ENCODE measurements at regions not wholly inside any gene's neighbourhood (a gene's known extent, or its start where the extent isn't known, plus 50 kb on each side); places are given as distances from the start of the nearest gene placed in this dataset.

GRCh38 chr18:45556222-45556621 is 59.1 kb upstream of the SLC14A2 start:
- H2AK9ac ChIP-seq (replicated peaks; ENCODE audit: low read depth, low read length, poor library complexity), result no peak overlapping the region
- no peak overlapping the region for H3K56ac ChIP-seq (ENCODE audit: extremely low read depth, insufficient read depth, low read length)
- no peak overlapping the region for H2AFZ ChIP-seq (replicated peaks; ENCODE audit: low read length, poor library complexity)
- in situ Hi-C loops (cut with MboI; ENCODE audit: low sequenced_read_pairs) (no loop called here), dilution Hi-C loops (cut with HindIII; ENCODE audit: low sequenced_read_pairs, unreplicated experiment) (no loop called here), intact Hi-C loops (cut with micrococcal nuclease) (no loop called here)
- H2BK15ac ChIP-seq (ENCODE audit: low read depth, low read length), result no peak overlapping the region
- WGBS, 2 experiments (ENCODE audit: extremely low coverage in 2 of 2, insufficient read length in 1 of 2), result no CpG with 5 or more reads among the region's 2 CpGs
- ATAC-seq (ENCODE audit: low read depth) (no peak), DNase-seq (no peak)
- H4K91ac ChIP-seq (ENCODE audit: insufficient read depth, low read depth, low read length), result no peak overlapping the region
- H2BK5ac ChIP-seq (ENCODE audit: low read depth, low read length, poor library complexity, severe bottlenecking), result no peak overlapping the region
- peaks cover 9% of the 10 kb centered on the region; the same call in 1 of the 2 replicates for H3K27me3 ChIP-seq (ENCODE audit: control insufficient read depth, insufficient read depth, low read length)
- no TSS peak for BruUV-seq (replicated peaks)
- H2AK5ac ChIP-seq (ENCODE audit: low read depth, low read length), result no peak overlapping the region
- H3K27ac ChIP-seq (ENCODE audit: insufficient read depth, low read length), result no peak overlapping the region
- H2BK20ac ChIP-seq (ENCODE audit: low read depth, low read length), result no peak overlapping the region
- H3K4me2 ChIP-seq (ENCODE audit: low read depth, low read length), result no peak overlapping the region
- no peak overlapping the region for H3K4ac ChIP-seq (ENCODE audit: low read depth, low read length)
- no peak overlapping the region for H3K9ac ChIP-seq (ENCODE audit: low read depth, low read length)
- H2BK120ac ChIP-seq (ENCODE audit: low read depth, low read length), result no peak overlapping the region
- CTCF ChIA-PET, result no interaction called here
- no peaks in the 10 kb centered on the region for H3K9me1 ChIP-seq (ENCODE audit: insufficient read depth, low read length)
- H3K79me1 ChIP-seq (ENCODE audit: low read depth in 1 of 2, low read length in 2 of 2), result no peaks in the 10 kb centered on the region
- no peak overlapping the region for H3K18ac ChIP-seq (ENCODE audit: low read depth, low read length)
- H3K36me3 ChIP-seq (ENCODE audit: control insufficient read depth, insufficient read depth, low read length), result no peaks in the 10 kb centered on the region
- no peaks in the 10 kb centered on the region for H4K20me1 ChIP-seq (ENCODE audit: insufficient read depth, low read length)
- H3K14ac ChIP-seq (replicated peaks; ENCODE audit: low read depth, low read length), result no peak overlapping the region
- H3K4me3 ChIP-seq (ENCODE audit: insufficient read depth, low read depth, low read length), result no peak overlapping the region
- H4K5ac ChIP-seq (ENCODE audit: low read depth, low read length), result no peak overlapping the region
- TF ChIP-seq USF2 (IDR thresholded peaks at IDR 0.05; ENCODE audit: low read depth, low read length) (no peak), MXI1 (IDR thresholded peaks at IDR 0.05; ENCODE audit: borderline replicate concordance, low read depth, low read length) (no peak), CEBPB (IDR thresholded peaks at IDR 0.05; ENCODE audit: low read depth, low read length) (no peak), FOS (IDR thresholded peaks at IDR 0.05; ENCODE audit: low read depth, low read length) (no peak), SMC3 (IDR thresholded peaks at IDR 0.05; ENCODE audit: low read depth, low read length) (no peak), BHLHE40 (IDR thresholded peaks at IDR 0.05; ENCODE audit: low read depth, low read length) (no peak), RFX5 (IDR thresholded peaks at IDR 0.05; ENCODE audit: low read depth, low read length) (no peak), CTCF (conservative IDR thresholded peaks at IDR 0.05; ENCODE audit: low read depth, low read length) (no peak), NFE2L2 (IDR thresholded peaks at IDR 0.05; ENCODE audit: low read depth, low read length) (no peak), RCOR1 (IDR thresholded peaks at IDR 0.05; ENCODE audit: insufficient replicate concordance, low read length) (no peak)
- H4K8ac ChIP-seq (ENCODE audit: low read depth in 2 of 2, low read length in 2 of 2), result no peak overlapping the region
- POLR2A ChIA-PET (ENCODE audit: unreplicated experiment), result no interaction called here
- no peak overlapping the region for H3K23ac ChIP-seq (ENCODE audit: low read depth, low read length)
- H3K9me3 ChIP-seq (ENCODE audit: control insufficient read depth, insufficient read depth, low read length), result no peaks in the 10 kb centered on the region
- no peaks in the 10 kb centered on the region; the same call in 1 of the 2 replicates for H3K4me1 ChIP-seq (ENCODE audit: control insufficient read depth, insufficient read depth, low read length)

All from IMR-90 (cell line).